OCI-LY7 (cell line): ENCODE measurements at regions not wholly inside any gene's neighbourhood (a gene's known extent, or its start where the extent isn't known, plus 50 kb on each side); places are given as distances from the start of the nearest gene placed in this dataset.

Source experiments
- CTCF ChIP-seq: fragments of 200-600 bp; sonication (generic); conservative IDR thresholded peaks from 2 replicates; pipeline ENCODE4 v1.5.1; 2014; ENCODE audit warnings: mild to moderate bottlenecking, antibody characterized with exemption, low read length, moderate library complexity, mixed read lengths
- EZH2phosphoT487 ChIP-seq: fragments of 200-600 bp; sonication (generic); IDR thresholded peaks from 2 replicates; pipeline ENCODE4 v1.6.1; 2018; ENCODE audit warnings: low read depth, borderline replicate concordance, mild to moderate bottlenecking, mixed run types, antibody characterized with exemption, low read length, moderate library complexity, mixed read lengths

- TF ChIP-seq CTCF (no peak), EZH2phosphoT487 (no peak)
Measured at GRCh38 chr2:44826601-44827000, 114.9 kb upstream of the SIX3 start.
